D721Med (cell line): ENCODE measurements at regions not wholly inside any gene's neighbourhood (a gene's known extent, or its start where the extent isn't known, plus 50 kb on each side); places are given as distances from the start of the nearest gene placed in this dataset.

Experiments used
- DNase-seq: peaks from one replicate; pipeline ENCODE4 v3.0.0; 2011; ENCODE audit warnings: low spot score; ENCODE audit not compliant: insufficient read length
- FAIRE-seq: peaks from 2 replicates; lab custom pipeline; 2011; peaks lifted over from hg19 to GRCh38; lab: Jason Lieb, UNC
- TF ChIP-seq, protein P1 (sequence below): IDR thresholded peaks from 2 replicates; pipeline ENCODE4 v1.5.1; 2012; ENCODE audit warnings: mild to moderate bottlenecking, control low read depth; ENCODE audit not compliant: insufficient read depth; ENCODE audit errors: missing control alignments

DNA sequence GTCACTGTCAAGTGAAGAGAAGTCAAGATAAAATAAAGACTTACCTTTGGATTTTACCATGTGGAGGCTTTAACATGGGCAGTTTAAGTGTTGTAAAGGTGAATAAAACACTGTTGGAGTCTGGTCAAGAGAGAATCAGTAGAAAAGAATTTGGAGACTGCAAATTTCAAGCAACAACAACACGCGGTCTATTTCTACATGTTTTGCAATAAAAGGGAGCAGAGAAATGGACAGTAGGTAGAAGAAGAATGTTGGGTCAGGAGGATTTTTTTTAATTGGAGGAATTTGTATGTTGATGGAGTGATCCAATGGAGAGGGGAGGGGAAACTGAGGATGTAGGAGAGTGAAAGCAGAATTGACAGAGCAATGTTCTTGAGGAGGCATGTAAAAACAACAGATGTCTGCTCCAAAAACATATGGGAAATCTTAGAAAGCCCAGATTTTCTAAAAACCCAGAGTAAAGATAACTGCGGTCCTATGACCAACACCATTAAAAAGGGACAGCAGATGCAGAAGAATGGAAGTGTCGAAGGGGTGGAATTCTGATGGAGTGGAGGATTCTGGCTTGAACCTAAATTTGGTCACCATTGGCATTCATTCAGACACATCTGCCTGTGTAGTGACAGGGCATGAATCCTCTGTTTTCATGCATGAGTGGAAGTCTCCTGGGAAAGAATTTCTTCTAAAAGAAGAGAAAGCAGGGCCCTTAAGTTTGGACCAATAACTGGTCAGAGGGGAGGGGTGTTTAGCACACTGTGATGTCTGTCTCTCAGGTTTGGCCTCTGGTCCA lies 68.0 kb upstream of the OSBPL8 start:
- FAIRE-seq (no peak), DNase-seq (no peak)
- TF ChIP-seq, protein P1, sequence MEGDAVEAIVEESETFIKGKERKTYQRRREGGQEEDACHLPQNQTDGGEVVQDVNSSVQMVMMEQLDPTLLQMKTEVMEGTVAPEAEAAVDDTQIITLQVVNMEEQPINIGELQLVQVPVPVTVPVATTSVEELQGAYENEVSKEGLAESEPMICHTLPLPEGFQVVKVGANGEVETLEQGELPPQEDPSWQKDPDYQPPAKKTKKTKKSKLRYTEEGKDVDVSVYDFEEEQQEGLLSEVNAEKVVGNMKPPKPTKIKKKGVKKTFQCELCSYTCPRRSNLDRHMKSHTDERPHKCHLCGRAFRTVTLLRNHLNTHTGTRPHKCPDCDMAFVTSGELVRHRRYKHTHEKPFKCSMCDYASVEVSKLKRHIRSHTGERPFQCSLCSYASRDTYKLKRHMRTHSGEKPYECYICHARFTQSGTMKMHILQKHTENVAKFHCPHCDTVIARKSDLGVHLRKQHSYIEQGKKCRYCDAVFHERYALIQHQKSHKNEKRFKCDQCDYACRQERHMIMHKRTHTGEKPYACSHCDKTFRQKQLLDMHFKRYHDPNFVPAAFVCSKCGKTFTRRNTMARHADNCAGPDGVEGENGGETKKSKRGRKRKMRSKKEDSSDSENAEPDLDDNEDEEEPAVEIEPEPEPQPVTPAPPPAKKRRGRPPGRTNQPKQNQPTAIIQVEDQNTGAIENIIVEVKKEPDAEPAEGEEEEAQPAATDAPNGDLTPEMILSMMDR, result no peak

DNA sequence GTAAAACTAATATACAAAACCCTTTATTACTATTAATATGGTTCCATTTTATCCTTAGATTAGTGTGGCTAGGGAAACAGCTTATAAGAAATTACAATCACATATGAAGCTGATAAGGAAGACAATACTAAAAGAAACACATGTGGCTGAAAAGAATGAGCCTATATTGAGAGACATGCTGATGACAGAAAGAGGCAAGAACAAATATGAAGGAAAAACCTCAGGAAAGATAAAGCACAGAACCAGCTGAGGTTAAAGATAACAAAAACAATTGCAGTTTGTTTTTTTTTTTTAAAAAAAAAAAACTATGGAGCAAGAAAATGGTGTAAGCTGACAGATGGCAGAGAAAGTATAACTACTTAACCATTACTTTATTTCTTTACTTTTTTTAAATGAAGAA lies 69.2 kb upstream of the OSBPL8 start:
- TF ChIP-seq, protein P1, result no peak
- FAIRE-seq, result no peak
- no peak for DNase-seq

GRCh38 chr12:76631741-76632140 lies 72.2 kb upstream of the OSBPL8 start:
- TF ChIP-seq, protein P1, result no peak
- DNase-seq (no peak), FAIRE-seq (no peak)

- TF ChIP-seq, protein P1, result no peak
- DNase-seq, result no peak
- no peak for FAIRE-seq
Observed at GRCh38 chr12:76633415-76633814, 73.8 kb upstream of the OSBPL8 start.

- FAIRE-seq (no peak), DNase-seq (no peak)
- TF ChIP-seq, protein P1, result no peak
Observed at GRCh38 chr12:76634133-76634532, 74.6 kb upstream of the OSBPL8 start.

GRCh38 chr12:76636121-76636692 lies 76.6 kb upstream of the OSBPL8 start:
- no peak for DNase-seq
- FAIRE-seq, result peak; percentile 44
- TF ChIP-seq, protein P1, result no peak

DNA sequence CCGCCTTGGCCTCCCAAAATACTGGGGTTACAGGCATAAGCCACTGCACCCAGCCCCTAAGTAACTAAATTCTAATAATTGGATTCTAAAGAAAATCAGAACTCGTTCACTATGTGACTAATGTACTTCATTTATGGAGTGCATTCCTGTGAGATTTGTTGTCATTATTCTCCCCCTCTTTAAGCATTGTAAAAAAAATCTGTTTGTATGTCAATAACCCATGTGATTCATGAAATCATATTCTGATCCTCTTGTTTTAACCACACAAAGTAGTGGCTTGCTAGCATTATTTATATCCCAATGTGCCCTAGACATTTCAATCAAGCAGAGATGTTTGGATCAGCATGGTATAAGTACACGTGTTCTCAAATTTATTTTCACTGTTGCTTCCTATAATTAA lies 78.2 kb upstream of the OSBPL8 start:
- DNase-seq (no peak), FAIRE-seq (no peak)
- TF ChIP-seq, protein P1, result no peak
